ENCODE measurements at regions not wholly inside any gene's neighbourhood (a gene's known extent, or its start where the extent isn't known, plus 50 kb on each side); places are given as distances from the start of the nearest gene placed in this dataset.

DNA sequence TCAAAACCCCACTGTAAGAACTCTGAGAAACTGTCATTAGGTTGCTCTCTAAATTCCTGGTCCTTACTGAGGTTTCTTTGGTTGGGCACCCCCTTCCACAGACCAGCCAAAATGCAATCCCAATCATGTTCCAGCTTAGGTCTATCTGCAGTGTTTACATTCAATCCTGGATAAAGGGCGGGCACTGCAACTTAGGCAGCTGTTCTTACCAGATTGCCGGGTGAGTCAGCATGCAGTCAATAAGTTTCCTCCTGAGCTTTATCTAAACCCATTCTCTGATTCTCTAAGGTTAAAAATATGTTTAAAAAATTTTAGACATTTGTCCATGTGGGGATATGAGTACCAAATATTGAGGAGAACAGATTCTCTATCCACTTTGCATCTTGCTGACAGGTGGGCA is 197.8 kb downstream of the HAO1 start (continued):
- TF ChIP-seq, protein P1, sequence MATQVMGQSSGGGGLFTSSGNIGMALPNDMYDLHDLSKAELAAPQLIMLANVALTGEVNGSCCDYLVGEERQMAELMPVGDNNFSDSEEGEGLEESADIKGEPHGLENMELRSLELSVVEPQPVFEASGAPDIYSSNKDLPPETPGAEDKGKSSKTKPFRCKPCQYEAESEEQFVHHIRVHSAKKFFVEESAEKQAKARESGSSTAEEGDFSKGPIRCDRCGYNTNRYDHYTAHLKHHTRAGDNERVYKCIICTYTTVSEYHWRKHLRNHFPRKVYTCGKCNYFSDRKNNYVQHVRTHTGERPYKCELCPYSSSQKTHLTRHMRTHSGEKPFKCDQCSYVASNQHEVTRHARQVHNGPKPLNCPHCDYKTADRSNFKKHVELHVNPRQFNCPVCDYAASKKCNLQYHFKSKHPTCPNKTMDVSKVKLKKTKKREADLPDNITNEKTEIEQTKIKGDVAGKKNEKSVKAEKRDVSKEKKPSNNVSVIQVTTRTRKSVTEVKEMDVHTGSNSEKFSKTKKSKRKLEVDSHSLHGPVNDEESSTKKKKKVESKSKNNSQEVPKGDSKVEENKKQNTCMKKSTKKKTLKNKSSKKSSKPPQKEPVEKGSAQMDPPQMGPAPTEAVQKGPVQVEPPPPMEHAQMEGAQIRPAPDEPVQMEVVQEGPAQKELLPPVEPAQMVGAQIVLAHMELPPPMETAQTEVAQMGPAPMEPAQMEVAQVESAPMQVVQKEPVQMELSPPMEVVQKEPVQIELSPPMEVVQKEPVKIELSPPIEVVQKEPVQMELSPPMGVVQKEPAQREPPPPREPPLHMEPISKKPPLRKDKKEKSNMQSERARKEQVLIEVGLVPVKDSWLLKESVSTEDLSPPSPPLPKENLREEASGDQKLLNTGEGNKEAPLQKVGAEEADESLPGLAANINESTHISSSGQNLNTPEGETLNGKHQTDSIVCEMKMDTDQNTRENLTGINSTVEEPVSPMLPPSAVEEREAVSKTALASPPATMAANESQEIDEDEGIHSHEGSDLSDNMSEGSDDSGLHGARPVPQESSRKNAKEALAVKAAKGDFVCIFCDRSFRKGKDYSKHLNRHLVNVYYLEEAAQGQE (IDR thresholded peaks at IDR 0.05; ENCODE audit: borderline replicate concordance in 1 of 2, low read depth in 1 of 2, low read length in 2 of 2): no peak

DNA sequence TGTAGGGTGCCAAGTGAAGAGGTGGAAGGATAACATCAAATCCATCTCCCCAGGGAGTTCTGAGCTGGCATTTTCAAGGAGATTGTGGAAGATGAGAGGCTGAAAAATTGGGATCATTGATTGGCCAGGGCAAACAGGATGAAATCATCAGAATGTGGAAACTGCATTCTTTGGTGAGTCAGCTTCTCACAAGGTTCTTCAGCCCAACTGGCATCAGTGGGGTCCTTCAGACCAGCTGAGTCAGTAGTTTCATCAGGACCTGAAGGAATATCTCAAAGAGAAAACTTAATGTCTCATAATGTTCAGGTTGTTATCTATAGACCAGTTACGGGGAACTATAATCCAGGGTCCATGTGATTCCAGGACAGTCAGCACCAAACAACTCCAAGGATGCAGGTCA is 195.8 kb downstream of the HAO1 start:
- H3K27ac ChIP-seq (ENCODE audit: extremely low read length, insufficient read depth, low read length): no peak overlapping the region
- no peak for TF ChIP-seq ZNF670 (CRISPR knock-in tag; IDR thresholded peaks at IDR 0.05; ENCODE audit: borderline replicate concordance)
- TF ChIP-seq ZNF556 (CRISPR knock-in tag; IDR thresholded peaks at IDR 0.05; ENCODE audit: borderline replicate concordance): no peak
- TF ChIP-seq, protein P2, sequence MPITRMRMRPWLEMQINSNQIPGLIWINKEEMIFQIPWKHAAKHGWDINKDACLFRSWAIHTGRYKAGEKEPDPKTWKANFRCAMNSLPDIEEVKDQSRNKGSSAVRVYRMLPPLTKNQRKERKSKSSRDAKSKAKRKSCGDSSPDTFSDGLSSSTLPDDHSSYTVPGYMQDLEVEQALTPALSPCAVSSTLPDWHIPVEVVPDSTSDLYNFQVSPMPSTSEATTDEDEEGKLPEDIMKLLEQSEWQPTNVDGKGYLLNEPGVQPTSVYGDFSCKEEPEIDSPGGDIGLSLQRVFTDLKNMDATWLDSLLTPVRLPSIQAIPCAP (CRISPR knock-in tag; IDR thresholded peaks at IDR 0.05; ENCODE audit: low read depth): no peak
- TF ChIP-seq ZNF350 (CRISPR knock-in tag; IDR thresholded peaks at IDR 0.05; ENCODE audit: borderline replicate concordance, low read depth): no peak
- TF ChIP-seq JARID2 (CRISPR knock-in tag; IDR thresholded peaks at IDR 0.05; ENCODE audit: insufficient replicate concordance): no peak
- no peak for TF ChIP-seq ZNF34 (CRISPR knock-in tag; IDR thresholded peaks at IDR 0.05; ENCODE audit: borderline replicate concordance)
- 0 out of 2 replicates have a peak, but pooled peaks have one; percentile 15 for TF ChIP-seq MAFF (IDR thresholded peaks at IDR 0.05; ENCODE audit: low read depth, low read length)
- no peak for TF ChIP-seq SOX13 (IDR thresholded peaks at IDR 0.05)
- TF ChIP-seq SOX13 (CRISPR knock-in tag; conservative IDR thresholded peaks at IDR 0.05 in 1 of 2, IDR thresholded peaks at IDR 0.05 in 1 of 2): no peak
- peak; percentile 18 to 34; a peak in 1 of 4 replicates for TF ChIP-seq MAFK (conservative IDR thresholded peaks at IDR 0.05 in 1 of 2, IDR thresholded peaks at IDR 0.05 in 1 of 2; ENCODE audit: low read length in 2 of 2)
- TF ChIP-seq, protein P3, sequence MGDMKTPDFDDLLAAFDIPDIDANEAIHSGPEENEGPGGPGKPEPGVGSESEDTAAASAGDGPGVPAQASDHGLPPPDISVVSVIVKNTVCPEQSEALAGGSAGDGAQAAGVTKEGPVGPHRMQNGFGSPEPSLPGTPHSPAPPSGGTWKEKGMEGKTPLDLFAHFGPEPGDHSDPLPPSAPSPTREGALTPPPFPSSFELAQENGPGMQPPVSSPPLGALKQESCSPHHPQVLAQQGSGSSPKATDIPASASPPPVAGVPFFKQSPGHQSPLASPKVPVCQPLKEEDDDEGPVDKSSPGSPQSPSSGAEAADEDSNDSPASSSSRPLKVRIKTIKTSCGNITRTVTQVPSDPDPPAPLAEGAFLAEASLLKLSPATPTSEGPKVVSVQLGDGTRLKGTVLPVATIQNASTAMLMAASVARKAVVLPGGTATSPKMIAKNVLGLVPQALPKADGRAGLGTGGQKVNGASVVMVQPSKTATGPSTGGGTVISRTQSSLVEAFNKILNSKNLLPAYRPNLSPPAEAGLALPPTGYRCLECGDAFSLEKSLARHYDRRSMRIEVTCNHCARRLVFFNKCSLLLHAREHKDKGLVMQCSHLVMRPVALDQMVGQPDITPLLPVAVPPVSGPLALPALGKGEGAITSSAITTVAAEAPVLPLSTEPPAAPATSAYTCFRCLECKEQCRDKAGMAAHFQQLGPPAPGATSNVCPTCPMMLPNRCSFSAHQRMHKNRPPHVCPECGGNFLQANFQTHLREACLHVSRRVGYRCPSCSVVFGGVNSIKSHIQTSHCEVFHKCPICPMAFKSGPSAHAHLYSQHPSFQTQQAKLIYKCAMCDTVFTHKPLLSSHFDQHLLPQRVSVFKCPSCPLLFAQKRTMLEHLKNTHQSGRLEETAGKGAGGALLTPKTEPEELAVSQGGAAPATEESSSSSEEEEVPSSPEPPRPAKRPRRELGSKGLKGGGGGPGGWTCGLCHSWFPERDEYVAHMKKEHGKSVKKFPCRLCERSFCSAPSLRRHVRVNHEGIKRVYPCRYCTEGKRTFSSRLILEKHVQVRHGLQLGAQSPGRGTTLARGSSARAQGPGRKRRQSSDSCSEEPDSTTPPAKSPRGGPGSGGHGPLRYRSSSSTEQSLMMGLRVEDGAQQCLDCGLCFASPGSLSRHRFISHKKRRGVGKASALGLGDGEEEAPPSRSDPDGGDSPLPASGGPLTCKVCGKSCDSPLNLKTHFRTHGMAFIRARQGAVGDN (CRISPR knock-in tag; IDR thresholded peaks at IDR 0.05): no peak
- no peak for TF ChIP-seq HNF4G (IDR thresholded peaks at IDR 0.05; ENCODE audit: borderline replicate concordance, low read depth, low read length)
- no peak for TF ChIP-seq HNF4G (CRISPR knock-in tag; IDR thresholded peaks at IDR 0.05; ENCODE audit: borderline replicate concordance, low read depth)

More for the DNA sequence above, 195.8 kb downstream of the HAO1 start:
- H3K4me2 ChIP-seq (ENCODE audit: low read depth, low read length): no peak overlapping the region
- H3K4me1 ChIP-seq (ENCODE audit: insufficient read depth, low read length): no peaks in the 10 kb centered on the region
- FAIRE-seq (no peak), DNase-seq (ENCODE audit: low spot score) (no peak), ATAC-seq (no peak)
- in situ Hi-C loops (cut with HindIII; ENCODE audit: extremely low pct_ligation_motif_present, low pct_unique_long_range_greater_than_20kb): no loop called here
- H3K27me3 ChIP-seq (ENCODE audit: control insufficient read depth in 1 of 2, insufficient read depth in 2 of 2, low read length in 2 of 2): no peaks in the 10 kb centered on the region
- whole genome bisulfite sequencing (ENCODE audit: low lambda C conversion rate): 19% methylated on average over 1 of the region's 1 CpG
- H3K36me3 ChIP-seq (replicated peaks in 1 of 2; ENCODE audit: control insufficient read depth in 1 of 2, insufficient read depth in 2 of 2, low read length in 2 of 2): no peaks in the 10 kb centered on the region
- no peaks in the 10 kb centered on the region for H4K20me1 ChIP-seq (ENCODE audit: insufficient read depth, low read length)
- ChIA-PET POLR2A (no interaction called here), CTCF (ENCODE audit: low intra/inter-chr PET ratio, low total read pairs) (no interaction called here)
- intact Hi-C loops (cut with micrococcal nuclease; ENCODE audit: unreplicated experiment): no loop called here
- no peaks in the 10 kb centered on the region for H3K9me3 ChIP-seq (ENCODE audit: low read length)
- H2AFZ ChIP-seq (ENCODE audit: low read length): no peak overlapping the region
- no peak overlapping the region for H3K9ac ChIP-seq (ENCODE audit: insufficient read depth, low read depth, low read length)
- no peaks in the 10 kb centered on the region for H3K79me2 ChIP-seq (ENCODE audit: insufficient read depth, low read length)
- BruUV-seq (replicated peaks): no TSS peak
- H3K4me3 ChIP-seq (replicated peaks in 1 of 3; ENCODE audit: insufficient read depth in 1 of 3, low read depth in 2 of 3, low read length in 3 of 3): no peak overlapping the region
